Osteoblast (primary cell): ENCODE measurements at regions not wholly inside any gene's neighbourhood (a gene's known extent, or its start where the extent isn't known, plus 50 kb on each side); places are given as distances from the start of the nearest gene placed in this dataset.

Experiments used
- DNase-seq: peaks from one replicate; pipeline ENCODE4 v3.0.0; 2011; ENCODE audit warnings: low spot score, mixed read lengths; ENCODE audit not compliant: insufficient read length; ENCODE audit errors: missing footprints
- H2AFZ ChIP-seq: 2 replicates; pipeline ENCODE4 v1.6.0; 2011; ENCODE audit warnings: mild to moderate bottlenecking, low read length
- H3K27ac ChIP-seq: 2 replicates; pipeline ENCODE4 v1.5.1; 2011; ENCODE audit warnings: mild to moderate bottlenecking, low read depth, low read length, moderate library complexity
- H3K27me3 ChIP-seq: 2 replicates; pipeline ENCODE4 v1.6.0; 2012; ENCODE audit warnings: mild to moderate bottlenecking, control low read depth, inconsistent platforms, low read length, moderate library complexity; ENCODE audit not compliant: insufficient read depth
- H3K36me3 ChIP-seq: 2 replicates; pipeline ENCODE4 v1.5.1; 2011; ENCODE audit warnings: mild to moderate bottlenecking, low read length, control low read depth, moderate library complexity; ENCODE audit not compliant: insufficient read depth
- H3K4me1 ChIP-seq: 2 replicates; pipeline ENCODE4 v1.5.1; 2011; ENCODE audit warnings: mild to moderate bottlenecking, low read length, control low read depth, moderate library complexity; ENCODE audit not compliant: insufficient read depth
- H3K4me2 ChIP-seq: 2 replicates; pipeline ENCODE4 v1.6.0; 2011; ENCODE audit warnings: mild to moderate bottlenecking, low read length; ENCODE audit not compliant: insufficient read depth
- H3K4me3 ChIP-seq: fragments of 200-600 bp; sonication (generic); 3 replicates; pipeline ENCODE4 v1.5.1; 2012; ENCODE audit warnings: mild to moderate bottlenecking, low read length, inconsistent platforms; ENCODE audit not compliant: insufficient read depth
- H3K79me2 ChIP-seq: 2 replicates; pipeline ENCODE4 v1.6.0; 2012; ENCODE audit warnings: mild to moderate bottlenecking, low read length, control low read depth, inconsistent platforms; ENCODE audit not compliant: insufficient read depth
- H3K9me3 ChIP-seq: 2 replicates; pipeline ENCODE4 v1.5.1; 2011; ENCODE audit warnings: low read depth, low read length, control low read depth
- H4K20me1 ChIP-seq: 2 replicates; pipeline ENCODE4 v1.6.0; 2012; ENCODE audit warnings: mild to moderate bottlenecking, low read length, control low read depth; ENCODE audit not compliant: insufficient read depth
- TF ChIP-seq, protein P1 (sequence below): IDR thresholded peaks from 2 replicates; pipeline ENCODE4 v1.5.1; 2011; ENCODE audit warnings: mild to moderate bottlenecking, low read depth, low read length, moderate library complexity; ENCODE audit errors: extremely low read depth

DNA sequence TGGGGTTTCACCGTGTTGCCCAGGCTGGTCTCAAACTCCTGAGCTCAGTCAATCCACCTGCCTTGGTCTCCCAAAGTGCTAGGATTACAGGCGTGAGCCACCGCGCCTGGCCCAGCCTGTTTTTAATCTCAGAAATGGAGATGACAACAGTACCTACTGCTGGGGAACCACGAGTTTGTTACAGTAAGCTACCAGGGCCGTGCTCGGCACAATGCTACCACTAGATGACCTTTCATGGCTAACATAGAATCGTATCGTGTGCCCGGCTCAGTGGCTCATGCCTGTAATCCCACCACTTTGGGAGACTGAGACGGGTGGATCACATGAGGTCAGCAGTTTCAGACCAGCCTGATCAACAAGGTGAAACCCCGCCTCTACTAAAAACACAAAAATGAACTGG is 90.8 kb upstream of the SLC34A2 start:
- Histone ChIP-seq H3K4me3 (no peak overlapping the region), H2AFZ (no peak overlapping the region), H3K36me3 (no peaks in the 10 kb centered on the region), H3K4me1 (no peaks in the 10 kb centered on the region), H4K20me1 (no peaks in the 10 kb centered on the region), H3K9me3 (no peaks in the 10 kb centered on the region), H3K4me2 (no peak overlapping the region), H3K27ac (no peak overlapping the region), H3K79me2 (no peaks in the 10 kb centered on the region), H3K27me3 (peaks cover 3% of the 10 kb centered on the region)
- TF ChIP-seq, protein P1, sequence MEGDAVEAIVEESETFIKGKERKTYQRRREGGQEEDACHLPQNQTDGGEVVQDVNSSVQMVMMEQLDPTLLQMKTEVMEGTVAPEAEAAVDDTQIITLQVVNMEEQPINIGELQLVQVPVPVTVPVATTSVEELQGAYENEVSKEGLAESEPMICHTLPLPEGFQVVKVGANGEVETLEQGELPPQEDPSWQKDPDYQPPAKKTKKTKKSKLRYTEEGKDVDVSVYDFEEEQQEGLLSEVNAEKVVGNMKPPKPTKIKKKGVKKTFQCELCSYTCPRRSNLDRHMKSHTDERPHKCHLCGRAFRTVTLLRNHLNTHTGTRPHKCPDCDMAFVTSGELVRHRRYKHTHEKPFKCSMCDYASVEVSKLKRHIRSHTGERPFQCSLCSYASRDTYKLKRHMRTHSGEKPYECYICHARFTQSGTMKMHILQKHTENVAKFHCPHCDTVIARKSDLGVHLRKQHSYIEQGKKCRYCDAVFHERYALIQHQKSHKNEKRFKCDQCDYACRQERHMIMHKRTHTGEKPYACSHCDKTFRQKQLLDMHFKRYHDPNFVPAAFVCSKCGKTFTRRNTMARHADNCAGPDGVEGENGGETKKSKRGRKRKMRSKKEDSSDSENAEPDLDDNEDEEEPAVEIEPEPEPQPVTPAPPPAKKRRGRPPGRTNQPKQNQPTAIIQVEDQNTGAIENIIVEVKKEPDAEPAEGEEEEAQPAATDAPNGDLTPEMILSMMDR, result no peak
- DNase-seq, result no peak

DNA sequence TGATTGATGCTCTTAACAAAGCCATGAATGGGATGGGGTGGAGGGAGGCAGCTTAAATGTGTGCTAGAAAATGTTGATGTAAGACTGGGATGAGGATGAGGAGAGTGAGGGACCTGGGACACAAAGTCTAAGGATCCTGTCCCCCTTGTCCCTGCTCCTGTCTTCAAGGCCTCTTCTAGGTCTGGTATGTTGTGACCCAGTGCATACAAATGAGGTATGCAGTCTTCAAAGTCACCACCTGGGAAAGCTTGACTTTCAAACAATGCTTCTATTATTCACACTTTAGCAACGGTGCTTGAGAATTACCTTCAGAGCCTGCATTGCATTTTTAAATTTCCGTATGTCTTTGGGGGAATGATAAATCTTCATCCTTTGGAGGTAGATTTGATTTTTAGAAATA is 88.4 kb upstream of the SLC34A2 start:
- no peaks in the 10 kb centered on the region for H3K36me3 ChIP-seq
- H3K9me3 ChIP-seq, result no peaks in the 10 kb centered on the region
- no peak overlapping the region for H3K4me2 ChIP-seq
- H3K79me2 ChIP-seq, result no peaks in the 10 kb centered on the region
- H3K27ac ChIP-seq, result no peak overlapping the region
- peak; percentile 35 for DNase-seq
- TF ChIP-seq, protein P1, result no peak
- H2AFZ ChIP-seq, result no peak overlapping the region
- H3K4me3 ChIP-seq, result no peak overlapping the region
- H3K4me1 ChIP-seq, result no peaks in the 10 kb centered on the region
- no peaks in the 10 kb centered on the region for H4K20me1 ChIP-seq
- H3K27me3 ChIP-seq, result peaks cover 3% of the 10 kb centered on the region

DNA sequence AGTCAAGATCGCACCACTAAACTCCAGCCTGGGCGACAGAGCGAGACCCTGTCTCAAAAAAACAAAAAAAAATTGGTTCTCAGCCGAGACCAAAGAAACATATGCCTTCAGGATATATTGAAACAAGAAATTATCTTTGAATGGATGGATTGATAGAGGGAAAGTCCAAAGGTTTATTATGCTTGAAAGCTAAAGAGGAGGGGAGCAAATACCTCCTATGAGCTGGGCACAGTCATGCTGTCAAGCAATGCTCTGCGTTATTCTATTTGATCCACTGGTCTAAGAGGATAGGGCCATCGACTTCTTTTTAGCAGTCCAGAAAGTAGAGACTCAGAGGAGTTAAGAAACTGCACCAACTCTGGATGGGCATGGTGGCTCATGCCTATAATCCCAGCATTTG is 85.9 kb upstream of the SLC34A2 start:
- no peaks in the 10 kb centered on the region for H3K4me1 ChIP-seq
- no peak overlapping the region for H2AFZ ChIP-seq
- TF ChIP-seq, protein P1, result no peak
- no peaks in the 10 kb centered on the region for H3K79me2 ChIP-seq
- H3K27me3 ChIP-seq, result peaks cover 3% of the 10 kb centered on the region
- no peak overlapping the region for H3K27ac ChIP-seq
- DNase-seq, result no peak
- H3K4me3 ChIP-seq, result no peak overlapping the region
- no peaks in the 10 kb centered on the region for H3K36me3 ChIP-seq
- H3K4me2 ChIP-seq, result no peak overlapping the region
- no peaks in the 10 kb centered on the region for H3K9me3 ChIP-seq
- H4K20me1 ChIP-seq, result no peaks in the 10 kb centered on the region

DNA sequence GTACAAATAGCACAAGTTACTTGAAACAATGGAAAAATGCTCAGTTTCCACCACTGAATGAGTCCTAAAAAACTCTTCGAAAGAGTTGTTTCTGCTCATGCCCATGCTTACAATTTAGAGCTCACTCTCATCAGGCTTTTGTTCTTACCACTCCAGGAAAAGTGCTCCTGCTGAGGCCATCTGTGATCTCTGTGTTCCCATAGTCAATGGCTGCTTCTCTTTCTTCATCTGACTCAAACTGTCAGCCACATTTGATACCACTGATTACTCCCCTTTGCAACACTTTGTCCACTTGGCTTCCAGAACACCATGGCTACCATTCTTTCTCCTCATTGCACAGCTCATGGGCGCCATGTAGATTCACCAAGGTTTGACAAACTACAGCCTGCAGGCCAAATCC is 80.0 kb upstream of the SLC34A2 start:
- H3K27ac ChIP-seq, result no peak overlapping the region
- H3K9me3 ChIP-seq, result no peaks in the 10 kb centered on the region
- no peak overlapping the region for H2AFZ ChIP-seq
- no peaks in the 10 kb centered on the region for H4K20me1 ChIP-seq
- no peaks in the 10 kb centered on the region for H3K36me3 ChIP-seq
- H3K79me2 ChIP-seq, result no peaks in the 10 kb centered on the region
- no peak for DNase-seq
- no peaks in the 10 kb centered on the region for H3K4me1 ChIP-seq
- TF ChIP-seq, protein P1, result no peak
- H3K4me2 ChIP-seq, result no peak overlapping the region
- H3K27me3 ChIP-seq, result peaks cover 7% of the 10 kb centered on the region
- H3K4me3 ChIP-seq, result no peak overlapping the region
